ENCODE measurements at regions not wholly inside any gene's neighbourhood (a gene's known extent, or its start where the extent isn't known, plus 50 kb on each side); places are given as distances from the start of the nearest gene placed in this dataset.

DNA sequence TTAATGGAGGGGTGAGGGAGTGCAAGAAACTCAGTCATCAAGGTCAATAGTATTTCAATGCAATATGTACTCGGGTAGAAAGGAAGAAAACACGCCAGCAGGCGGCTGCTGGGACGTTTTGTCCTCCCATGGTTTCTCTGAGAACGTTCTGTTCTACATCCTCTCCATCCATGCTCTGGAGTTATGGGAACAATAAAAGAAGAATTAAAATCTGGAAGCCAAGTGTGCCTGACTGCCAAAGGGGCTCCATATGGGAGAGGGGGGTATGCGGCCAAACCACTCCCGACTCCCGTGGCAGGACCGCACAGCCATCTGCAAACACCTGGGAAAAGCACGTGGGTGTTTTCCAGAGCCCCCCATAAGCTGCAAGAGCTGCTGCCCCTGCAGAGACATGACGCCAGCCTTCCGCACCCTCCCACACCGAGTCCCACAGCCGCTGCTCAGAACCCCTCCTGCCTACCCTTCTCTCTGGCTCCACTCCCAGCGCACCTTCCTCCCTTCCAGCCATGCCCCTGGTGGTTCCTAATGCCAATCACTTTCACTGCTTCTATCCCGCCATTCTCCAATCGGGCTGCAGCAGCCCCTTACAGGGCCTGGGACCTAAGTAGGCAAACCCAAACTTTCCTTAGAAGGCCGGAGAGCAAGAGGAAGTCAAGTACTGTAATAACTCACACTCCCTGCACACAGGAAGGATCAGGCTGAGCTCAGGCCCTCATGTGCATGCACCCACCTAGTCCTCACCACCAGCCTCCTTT is 241.6 kb downstream of the SYK start:
- TF ChIP-seq, protein P1, sequence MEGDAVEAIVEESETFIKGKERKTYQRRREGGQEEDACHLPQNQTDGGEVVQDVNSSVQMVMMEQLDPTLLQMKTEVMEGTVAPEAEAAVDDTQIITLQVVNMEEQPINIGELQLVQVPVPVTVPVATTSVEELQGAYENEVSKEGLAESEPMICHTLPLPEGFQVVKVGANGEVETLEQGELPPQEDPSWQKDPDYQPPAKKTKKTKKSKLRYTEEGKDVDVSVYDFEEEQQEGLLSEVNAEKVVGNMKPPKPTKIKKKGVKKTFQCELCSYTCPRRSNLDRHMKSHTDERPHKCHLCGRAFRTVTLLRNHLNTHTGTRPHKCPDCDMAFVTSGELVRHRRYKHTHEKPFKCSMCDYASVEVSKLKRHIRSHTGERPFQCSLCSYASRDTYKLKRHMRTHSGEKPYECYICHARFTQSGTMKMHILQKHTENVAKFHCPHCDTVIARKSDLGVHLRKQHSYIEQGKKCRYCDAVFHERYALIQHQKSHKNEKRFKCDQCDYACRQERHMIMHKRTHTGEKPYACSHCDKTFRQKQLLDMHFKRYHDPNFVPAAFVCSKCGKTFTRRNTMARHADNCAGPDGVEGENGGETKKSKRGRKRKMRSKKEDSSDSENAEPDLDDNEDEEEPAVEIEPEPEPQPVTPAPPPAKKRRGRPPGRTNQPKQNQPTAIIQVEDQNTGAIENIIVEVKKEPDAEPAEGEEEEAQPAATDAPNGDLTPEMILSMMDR (IDR thresholded peaks at IDR 0.05): peak in 1 of 3 donors; percentile 40
- no peak for TF ChIP-seq POLR2A (IDR thresholded peaks at IDR 0.05)

Data from ovary (tissue), 3 donors.